Gastrocnemius medialis (tissue), 4 donors: ENCODE measurements at regions not wholly inside any gene's neighbourhood (a gene's known extent, or its start where the extent isn't known, plus 50 kb on each side); places are given as distances from the start of the nearest gene placed in this dataset.

Source experiments
- ATAC-seq, 2 donors: fragments of 150-250 bp; one replicate each; pipeline ENCODE4 v1.9.1; 2016
- DNase-seq, 2 donors: peaks; one replicate each; pipeline ENCODE4 v3.0.0-alpha.2; 2019
- H3K27ac ChIP-seq, 4 donors: fragments of 200-600 bp; sonication (generic); 1 replicate in 1 of 4; 2 replicates in 3 of 4; pipeline ENCODE4 v1.5.1; 2016 to 2018; ENCODE audit warnings: mild to moderate bottlenecking in 2 of 4, moderate library complexity in 1 of 4
- H3K27me3 ChIP-seq, 3 donors: fragments of 200-600 bp; sonication (generic) in 2 of 3; 1 replicate in 1 of 3; 2 replicates in 2 of 3; pipeline versions ENCODE4 v1.5.1 to v1.6.0; 2016 to 2019; ENCODE audit warnings: mild to moderate bottlenecking in 1 of 3, moderate library complexity in 1 of 3
- H3K36me3 ChIP-seq, 2 donors: fragments of 200-600 bp; sonication (generic) in 1 of 2; one replicate each; pipeline ENCODE4 v1.5.1; 2017 to 2018
- H3K4me1 ChIP-seq, 2 donors: fragments of 200-600 bp; sonication (generic) in 1 of 2; one replicate each; pipeline ENCODE4 v1.5.1; 2016 to 2017; ENCODE audit warnings: mild to moderate bottlenecking in 2 of 2
- H3K4me3 ChIP-seq, 4 donors: fragments of 200-600 bp; sonication (generic) in 3 of 4; 1 replicate in 1 of 4; 2 replicates in 3 of 4; pipeline ENCODE4 v1.5.1; 2016 to 2019; ENCODE audit warnings: mild to moderate bottlenecking in 2 of 4
- H3K9me3 ChIP-seq, 3 donors: fragments of 200-600 bp; sonication (generic) in 2 of 3; 1 replicate in 1 of 3; 2 replicates in 2 of 3; pipeline ENCODE4 v1.5.1; 2016 to 2019
- CTCF ChIP-seq, 5 experiments: fragments of 450-650 bp in 3 of 5; fragments of 200-600 bp in 2 of 5; sonication (generic) in 2 of 5; IDR thresholded peaks in 4 of 5; conservative IDR thresholded peaks in 1 of 5; 1 replicate in 4 of 5; 2 replicates in 1 of 5; pipeline ENCODE4 v1.5.1; 2016 to 2019; ENCODE audit warnings: antibody characterized with exemption in 5 of 5, mild to moderate bottlenecking in 3 of 5, moderate library complexity in 3 of 5
- POLR2A ChIP-seq, 2 donors: fragments of 450-650 bp; IDR thresholded peaks; one replicate each; pipeline ENCODE4 v1.6.1; 2017; ENCODE audit warnings: antibody characterized with exemption in 2 of 2, mild to moderate bottlenecking in 2 of 2, moderate library complexity in 2 of 2
- in situ Hi-C, 4 donors: fragments of 200-750 bp; cut with MboI; loops; one replicate each; pipeline versions ENCODE4 v1.15.0 to v1.8.0; 2017; ENCODE audit warnings: low sequenced_read_pairs in 4 of 4
- intact Hi-C: fragments of 100-400 bp; cut with DNase I; formaldehyde crosslinking; loops from one replicate; pipeline ENCODE4 v1.15.1; 2023; ENCODE audit warnings: low total_unique reads

- no peaks in the 10 kb centered on the region for H3K27me3 ChIP-seq
- no peak overlapping the region for H3K4me3 ChIP-seq
- in situ Hi-C loops: no loop called here
- ATAC-seq (no peak), DNase-seq (no peak)
- no peaks in the 10 kb centered on the region for H3K9me3 ChIP-seq
- H3K27ac ChIP-seq: no peak overlapping the region
- intact Hi-C loops: no loop called here
- H3K36me3 ChIP-seq: no peaks in the 10 kb centered on the region
- no peak for TF ChIP-seq POLR2A (IDR thresholded peaks at IDR 0.05)
- no peak for TF ChIP-seq CTCF (IDR thresholded peaks at IDR 0.05 in 4 of 5, conservative IDR thresholded peaks at IDR 0.05 in 1 of 5)
- H3K4me1 ChIP-seq: no peaks in the 10 kb centered on the region
Measured at GRCh38 chr1:187563191-187563590, 734.4 kb downstream of the PLA2G4A start.

- Histone ChIP-seq H3K27ac (no peak overlapping the region), H3K9me3 (no peaks in the 10 kb centered on the region), H3K4me3 (no peak overlapping the region), H3K36me3 (no peaks in the 10 kb centered on the region), H3K27me3 (no peaks in the 10 kb centered on the region), H3K4me1 (no peaks in the 10 kb centered on the region)
- TF ChIP-seq POLR2A (IDR thresholded peaks at IDR 0.05) (no peak), CTCF (IDR thresholded peaks at IDR 0.05 in 4 of 5, conservative IDR thresholded peaks at IDR 0.05 in 1 of 5) (no peak)
- in situ Hi-C loops (no loop called here), intact Hi-C loops (no loop called here)
- ATAC-seq (no peak), DNase-seq (no peak)
Measured at GRCh38 chr1:187566354-187566753, 737.6 kb downstream of the PLA2G4A start.

GRCh38 chr1:187568067-187568466 is 739.3 kb downstream of the PLA2G4A start:
- in situ Hi-C loops: no loop called here
- TF ChIP-seq POLR2A (IDR thresholded peaks at IDR 0.05) (no peak), CTCF (IDR thresholded peaks at IDR 0.05 in 4 of 5, conservative IDR thresholded peaks at IDR 0.05 in 1 of 5) (no peak)
- H3K27me3 ChIP-seq: no peaks in the 10 kb centered on the region
- no peak for ATAC-seq
- H3K27ac ChIP-seq: no peak overlapping the region
- no peaks in the 10 kb centered on the region for H3K36me3 ChIP-seq
- H3K4me3 ChIP-seq: no peak overlapping the region
- H3K9me3 ChIP-seq: no peaks in the 10 kb centered on the region
- H3K4me1 ChIP-seq: no peaks in the 10 kb centered on the region
- intact Hi-C loops: no loop called here
- no peak for DNase-seq

GRCh38 chr1:187570166-187570565 is 741.4 kb downstream of the PLA2G4A start:
- in situ Hi-C loops: no loop called here
- no peak for DNase-seq
- TF ChIP-seq CTCF (IDR thresholded peaks at IDR 0.05 in 4 of 5, conservative IDR thresholded peaks at IDR 0.05 in 1 of 5): no peak
- no peak for TF ChIP-seq POLR2A (IDR thresholded peaks at IDR 0.05)
- no peaks in the 10 kb centered on the region for H3K4me1 ChIP-seq
- intact Hi-C loops: no loop called here
- ATAC-seq: no peak
- H3K9me3 ChIP-seq: no peaks in the 10 kb centered on the region
- H3K4me3 ChIP-seq: no peak overlapping the region
- no peaks in the 10 kb centered on the region for H3K27me3 ChIP-seq
- H3K36me3 ChIP-seq: no peaks in the 10 kb centered on the region
- H3K27ac ChIP-seq: no peak overlapping the region

GRCh38 chr1:187577610-187578009 is 748.9 kb downstream of the PLA2G4A start:
- ATAC-seq: no peak
- Histone ChIP-seq H3K27me3 (no peaks in the 10 kb centered on the region), H3K9me3 (no peaks in the 10 kb centered on the region), H3K4me3 (no peak overlapping the region), H3K27ac (no peak overlapping the region), H3K4me1 (no peaks in the 10 kb centered on the region), H3K36me3 (no peaks in the 10 kb centered on the region)
- no peak for TF ChIP-seq POLR2A (IDR thresholded peaks at IDR 0.05)
- no peak for TF ChIP-seq CTCF (IDR thresholded peaks at IDR 0.05 in 4 of 5, conservative IDR thresholded peaks at IDR 0.05 in 1 of 5)
- intact Hi-C loops: no loop called here
- in situ Hi-C loops: no loop called here
- DNase-seq: no peak
